PC-9 (cell line): ENCODE measurements at regions not wholly inside any gene's neighbourhood (a gene's known extent, or its start where the extent isn't known, plus 50 kb on each side); places are given as distances from the start of the nearest gene placed in this dataset.
"Not testable (repeated sequence)": the region's sequence is repeated elsewhere in the genome, so short reads cannot be mapped to it uniquely, and the experiment has no call there.

Experiments used
- BruUV-seq: library from RNA; stranded (reverse); fragments of 400-500 nt; replicated peaks from 2 replicates; lab custom pipeline; 2021; lab: Mats Ljungman, UMichigan
- CTCF ChIA-PET: fragments of 300-600 bp; sonication (Branson Sonifier 250); formaldehyde crosslinking; loops from one replicate; lab custom pipeline; 2022; ENCODE audit warnings: antibody characterized with exemption; lab: Charles Lee
- POLR2A ChIA-PET: fragments of 300-600 bp; sonication (Branson Sonifier 250); formaldehyde crosslinking; loops from one replicate; lab custom pipeline; 2022; ENCODE audit warnings: antibody characterized with exemption; ENCODE audit not compliant: unreplicated experiment; lab: Charles Lee
- DNase-seq, 2 experiments: peaks; one replicate each; pipeline versions ENCODE4 v3.0.0 to v3.0.0-alpha.2; 2015 to 2022; ENCODE audit warnings: mixed read lengths in 1 of 2
- H2AFZ ChIP-seq: fragments of 200-600 bp; sonication (generic); 2 replicates; pipeline ENCODE4 v1.8.1; 2017; ENCODE audit warnings: antibody characterized with exemption
- H3F3A ChIP-seq: fragments of 200-600 bp; sonication (generic); 2 replicates; pipeline ENCODE4 v1.8.1; 2017; ENCODE audit warnings: antibody characterized with exemption, mild to moderate bottlenecking, low read depth; ENCODE audit not compliant: insufficient read depth
- H3K27ac ChIP-seq: fragments of 200-600 bp; sonication (generic); 2 replicates; pipeline ENCODE4 v1.6.1; 2016; ENCODE audit warnings: mixed run types
- H3K27me3 ChIP-seq: fragments of 200-600 bp; sonication (generic); 2 replicates; pipeline ENCODE4 v1.6.1; 2016; ENCODE audit warnings: low read depth, mixed run types; ENCODE audit not compliant: insufficient read depth
- H3K36me3 ChIP-seq: fragments of 200-600 bp; sonication (generic); 2 replicates; pipeline ENCODE4 v1.6.1; 2016; ENCODE audit warnings: low read depth, mixed run types
- H3K4me1 ChIP-seq: fragments of 200-600 bp; sonication (generic); replicated peaks from 2 replicates; pipeline ENCODE4 v1.6.1; 2016; ENCODE audit warnings: mixed run types; ENCODE audit not compliant: insufficient read depth
- H3K4me2 ChIP-seq: fragments of 200-600 bp; sonication (generic); 2 replicates; pipeline ENCODE4 v1.6.1; 2017; ENCODE audit warnings: mixed run types
- H3K4me3 ChIP-seq: fragments of 200-600 bp; sonication (generic); 2 replicates; pipeline ENCODE4 v1.6.1; 2016; ENCODE audit warnings: mixed run types
- H3K79me2 ChIP-seq: fragments of 200-600 bp; sonication (generic); 2 replicates; pipeline ENCODE4 v1.6.1; 2017; ENCODE audit warnings: low read depth, mixed run types
- H3K9me2 ChIP-seq: fragments of 200-600 bp; sonication (generic); 2 replicates; pipeline ENCODE4 v1.8.1; 2017; ENCODE audit warnings: mild to moderate bottlenecking; ENCODE audit not compliant: insufficient read depth
- H3K9me3 ChIP-seq: fragments of 200-600 bp; sonication (generic); 2 replicates; pipeline ENCODE4 v1.8.1; 2016; ENCODE audit warnings: low read depth; ENCODE audit not compliant: insufficient read depth
- H4K20me1 ChIP-seq: fragments of 200-600 bp; sonication (generic); 2 replicates; pipeline ENCODE4 v1.8.1; 2017; ENCODE audit not compliant: insufficient read depth
- EZH2 ChIP-seq: fragments of 200-600 bp; sonication (generic); IDR thresholded peaks from 2 replicates; pipeline ENCODE4 v1.8.0; 2017; ENCODE audit warnings: antibody characterized with exemption, low read depth
- intact Hi-C: fragments of 100-400 bp; cut with micrococcal nuclease; formaldehyde crosslinking; loops from one replicate; pipeline ENCODE4 v1.10.0; 2022; ENCODE audit not compliant: unreplicated experiment
- TF ChIP-seq, protein P1 (sequence below): fragments of 200-600 bp; sonication (generic); conservative IDR thresholded peaks from 2 replicates; pipeline ENCODE4 v1.6.1; 2017; ENCODE audit warnings: mixed run types, antibody characterized with exemption, mild to moderate bottlenecking, moderate library complexity

DNA sequence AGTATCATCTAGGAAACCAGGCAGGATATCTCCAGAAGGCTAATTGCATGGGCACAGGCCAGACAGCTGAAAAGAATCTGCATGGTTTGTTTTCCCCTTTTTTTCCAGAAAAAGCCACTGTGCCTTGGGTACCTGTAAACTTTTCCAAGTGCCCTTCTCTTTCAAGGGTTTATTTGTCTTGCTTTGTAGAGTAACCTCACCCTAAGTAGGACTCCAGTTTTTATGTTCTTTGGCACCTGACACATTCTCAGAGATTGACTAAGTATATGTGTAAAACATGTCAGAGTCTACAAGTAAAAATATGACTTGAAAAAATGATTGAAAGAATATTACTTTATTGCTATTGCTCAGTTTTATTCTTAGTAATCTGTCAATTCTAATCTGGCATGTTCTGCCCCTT lies 70.7 kb upstream of the TEX13C start:
- Histone ChIP-seq H3K27ac (no peak overlapping the region), H3K36me3 (no peaks in the 10 kb centered on the region), H3F3A (no peaks in the 10 kb centered on the region), H3K4me3 (no peak overlapping the region), H3K9me2 (no peaks in the 10 kb centered on the region), H3K27me3 (no peaks in the 10 kb centered on the region), H3K79me2 (no peaks in the 10 kb centered on the region), H4K20me1 (no peaks in the 10 kb centered on the region), H3K4me2 (no peak overlapping the region), H3K9me3 (no peaks in the 10 kb centered on the region), H2AFZ (no peak overlapping the region), H3K4me1 (no peaks in the 10 kb centered on the region)
- ChIA-PET POLR2A (no interaction called here), CTCF (no interaction called here)
- TF ChIP-seq, protein P1, sequence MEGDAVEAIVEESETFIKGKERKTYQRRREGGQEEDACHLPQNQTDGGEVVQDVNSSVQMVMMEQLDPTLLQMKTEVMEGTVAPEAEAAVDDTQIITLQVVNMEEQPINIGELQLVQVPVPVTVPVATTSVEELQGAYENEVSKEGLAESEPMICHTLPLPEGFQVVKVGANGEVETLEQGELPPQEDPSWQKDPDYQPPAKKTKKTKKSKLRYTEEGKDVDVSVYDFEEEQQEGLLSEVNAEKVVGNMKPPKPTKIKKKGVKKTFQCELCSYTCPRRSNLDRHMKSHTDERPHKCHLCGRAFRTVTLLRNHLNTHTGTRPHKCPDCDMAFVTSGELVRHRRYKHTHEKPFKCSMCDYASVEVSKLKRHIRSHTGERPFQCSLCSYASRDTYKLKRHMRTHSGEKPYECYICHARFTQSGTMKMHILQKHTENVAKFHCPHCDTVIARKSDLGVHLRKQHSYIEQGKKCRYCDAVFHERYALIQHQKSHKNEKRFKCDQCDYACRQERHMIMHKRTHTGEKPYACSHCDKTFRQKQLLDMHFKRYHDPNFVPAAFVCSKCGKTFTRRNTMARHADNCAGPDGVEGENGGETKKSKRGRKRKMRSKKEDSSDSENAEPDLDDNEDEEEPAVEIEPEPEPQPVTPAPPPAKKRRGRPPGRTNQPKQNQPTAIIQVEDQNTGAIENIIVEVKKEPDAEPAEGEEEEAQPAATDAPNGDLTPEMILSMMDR, result no peak
- TF ChIP-seq EZH2, result no peak
- intact Hi-C loops, result no loop called here
- no TSS peak for BruUV-seq
- no peak for DNase-seq

DNA sequence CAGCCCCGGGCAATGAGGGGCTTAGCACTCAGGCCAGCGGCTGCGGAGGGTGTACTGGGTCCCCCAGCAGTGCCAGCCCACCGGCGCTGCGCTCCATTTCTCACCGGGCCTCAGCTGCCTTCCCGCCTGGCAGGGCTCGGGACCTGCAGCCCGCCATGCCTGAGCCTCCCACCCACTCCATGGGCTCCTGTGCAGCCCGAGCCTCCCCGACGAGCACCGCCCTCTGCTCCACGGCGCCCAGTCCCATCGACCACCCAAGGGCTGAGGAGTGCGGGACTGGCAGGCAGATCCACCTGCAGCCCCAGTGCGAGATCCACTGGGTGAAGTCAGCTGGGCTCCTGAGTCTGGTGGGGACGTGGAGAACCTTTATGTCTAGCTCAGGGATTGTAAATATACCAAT lies 63.9 kb upstream of the TEX13C start:
- intact Hi-C loops, H3K4me3 ChIP-seq, H3K79me2 ChIP-seq, H3F3A ChIP-seq, H3K4me2 ChIP-seq, BruUV-seq, H4K20me1 ChIP-seq, H3K27ac ChIP-seq, H3K4me1 ChIP-seq, H3K9me2 ChIP-seq, H3K36me3 ChIP-seq, H3K9me3 ChIP-seq, POLR2A ChIA-PET, CTCF ChIA-PET, H2AFZ ChIP-seq, H3K27me3 ChIP-seq, DNase-seq: not testable (repeated sequence)

DNA sequence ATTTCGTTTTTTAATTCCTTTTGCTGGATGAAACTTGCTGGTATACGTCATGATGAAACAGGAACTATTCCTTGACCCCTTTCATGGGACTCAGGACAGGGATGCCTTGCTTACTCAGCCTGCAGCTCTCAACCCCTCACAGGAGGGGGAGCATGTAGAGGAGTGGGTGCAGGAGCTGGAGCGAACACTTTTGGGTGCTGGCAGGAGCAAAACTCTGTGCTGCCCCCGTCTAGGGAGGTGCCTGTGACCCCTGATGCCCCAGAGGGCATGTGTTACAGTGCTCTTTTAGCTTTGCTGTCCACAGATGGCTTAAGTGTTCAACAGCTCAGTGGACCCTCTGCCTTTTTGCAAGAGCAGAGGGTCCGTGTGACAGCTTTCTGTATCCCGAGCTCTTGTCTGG lies 56.8 kb upstream of the TEX13C start:
- no peak for DNase-seq
- ChIA-PET CTCF (no interaction called here), POLR2A (no interaction called here)
- Histone ChIP-seq H3K9me3 (peaks cover 10% of the 10 kb centered on the region; the same call in 1 of the 2 replicates), H3K79me2 (no peaks in the 10 kb centered on the region), H3K4me3 (no peak overlapping the region), H2AFZ (no peak overlapping the region; the same call in 1 of the 2 replicates), H3K27ac (no peak overlapping the region), H3K9me2 (0 out of 2 replicates have a peak, but pooled peaks cover 5% of the 10 kb centered on the region), H3K36me3 (no peaks in the 10 kb centered on the region), H3K4me1 (no peaks in the 10 kb centered on the region), H4K20me1 (no peaks in the 10 kb centered on the region), H3K27me3 (no peaks in the 10 kb centered on the region), H3F3A (no peaks in the 10 kb centered on the region), H3K4me2 (no peak overlapping the region)
- intact Hi-C loops, result no loop called here
- BruUV-seq, result no TSS peak
- no peak for TF ChIP-seq EZH2
- TF ChIP-seq, protein P1, result no peak

DNA sequence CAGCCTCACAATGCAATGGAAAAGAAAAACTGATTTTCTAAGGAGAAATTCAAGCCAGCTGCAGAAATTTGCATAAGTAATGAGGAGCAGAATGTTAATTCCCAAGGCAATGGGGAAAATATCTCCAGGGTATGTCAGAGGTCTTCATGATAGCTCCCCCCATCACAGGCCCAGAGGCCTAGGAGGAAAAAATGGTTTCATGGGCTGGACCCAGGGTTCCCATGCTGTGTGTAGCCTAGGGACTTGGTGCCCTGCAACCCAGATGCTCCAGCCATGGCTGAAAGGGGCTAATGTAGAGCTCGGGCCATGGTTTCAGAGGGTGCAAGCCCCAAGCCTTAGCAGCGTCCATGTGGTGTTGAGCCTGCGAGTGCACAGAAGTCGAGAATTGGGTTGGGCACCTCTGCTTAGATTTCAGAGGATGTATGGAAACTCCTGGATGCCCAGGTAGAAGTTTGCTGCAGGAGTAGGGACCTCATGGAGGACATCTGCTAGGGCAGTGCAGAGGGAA lies 53.5 kb upstream of the TEX13C start:
- no peaks in the 10 kb centered on the region for H4K20me1 ChIP-seq
- no peaks in the 10 kb centered on the region for H3K4me1 ChIP-seq
- no peaks in the 10 kb centered on the region for H3K27me3 ChIP-seq
- H3K4me3 ChIP-seq, result no peak overlapping the region
- H3K79me2 ChIP-seq, result no peaks in the 10 kb centered on the region
- H3K4me2 ChIP-seq, result no peak overlapping the region
- no peaks in the 10 kb centered on the region for H3K36me3 ChIP-seq
- BruUV-seq, result no TSS peak
- ChIA-PET CTCF (no interaction called here), POLR2A (no interaction called here)
- intact Hi-C loops, result no loop called here
- no peak for DNase-seq
- 0 out of 2 replicates have a peak, but pooled peaks cover 10% of the 10 kb centered on the region for H3K9me2 ChIP-seq
- TF ChIP-seq EZH2, result no peak
- TF ChIP-seq, protein P1, result no peak
- no peaks in the 10 kb centered on the region for H3F3A ChIP-seq
- peaks cover 10% of the 10 kb centered on the region; the same call in 1 of the 2 replicates for H3K9me3 ChIP-seq
- H3K27ac ChIP-seq, result no peak overlapping the region
- no peak overlapping the region for H2AFZ ChIP-seq
